H1 (cell line): ENCODE measurements at regions not wholly inside any gene's neighbourhood (a gene's known extent, or its start where the extent isn't known, plus 50 kb on each side); places are given as distances from the start of the nearest gene placed in this dataset.

Experiments
- CTCF ChIA-PET: fragments of 300-600 bp; sonication (Branson Sonifier 250); formaldehyde crosslinking; loops from one replicate; lab custom pipeline; 2021; ENCODE audit not compliant: partially characterized antibody; lab: Charles Lee
- POLR2A ChIA-PET: fragments of 300-600 bp; sonication (Branson Sonifier 250); formaldehyde crosslinking; loops from one replicate; lab custom pipeline; 2021; ENCODE audit warnings: inconsistent platforms; ENCODE audit not compliant: partially characterized antibody; lab: Charles Lee
- DNase-seq, 2 experiments: peaks; one replicate each; pipeline versions ENCODE4 v3.0.0 to v3.0.0-alpha.2; 2010 to 2022; ENCODE audit warnings: low spot score in 2 of 2, low read depth in 1 of 2, mixed read lengths in 1 of 2
- FAIRE-seq: peaks from 2 replicates; lab custom pipeline; 2011; peaks lifted over from hg19 to GRCh38; lab: Jason Lieb, UNC
- H2AFZ ChIP-seq: 2 replicates; pipeline ENCODE4 v1.8.1; 2012; ENCODE audit warnings: low read length, inconsistent platforms
- H2AK5ac ChIP-seq: 2 replicates; pipeline ENCODE4 v1.6.1; 2013; ENCODE audit warnings: low read depth, low read length
- H2BK120ac ChIP-seq: replicated peaks from 2 replicates; pipeline ENCODE3; 2013; ENCODE audit warnings: low read depth, low read length, inconsistent platforms
- H2BK12ac ChIP-seq: 2 replicates; pipeline ENCODE4 v1.6.1; 2013; ENCODE audit warnings: low read depth, low read length
- H2BK15ac ChIP-seq: 2 replicates; pipeline ENCODE4 v1.6.1; 2013; ENCODE audit warnings: low read length
- H2BK20ac ChIP-seq: 2 replicates; pipeline ENCODE4 v1.6.1; 2013; ENCODE audit warnings: low read length
- H2BK5ac ChIP-seq: 2 replicates; pipeline ENCODE4 v1.6.1; 2013; ENCODE audit warnings: low read depth, low read length
- H3K14ac ChIP-seq: 2 replicates; pipeline ENCODE4 v1.6.1; 2013; ENCODE audit warnings: inconsistent platforms; ENCODE audit not compliant: insufficient read length
- H3K18ac ChIP-seq: 2 replicates; pipeline ENCODE4 v1.6.1; 2013; ENCODE audit warnings: low read length; ENCODE audit errors: extremely low read depth
- H3K23ac ChIP-seq: 2 replicates; pipeline ENCODE4 v1.6.1; 2013; ENCODE audit warnings: inconsistent platforms; ENCODE audit not compliant: insufficient read length
- H3K23me2 ChIP-seq: 2 replicates; pipeline ENCODE4 v1.6.1; 2013; ENCODE audit warnings: low read depth, low read length
- H3K27ac ChIP-seq: 2 replicates; pipeline ENCODE4 v1.6.1; 2011; ENCODE audit warnings: low read depth, low read length, inconsistent platforms
- H3K27me3 ChIP-seq, 4 experiments: replicated peaks in 1 of 4; 1 replicate in 1 of 4; 2 replicates in 3 of 4; pipeline versions ENCODE4 v1.6.1 to v1.8.1; 2011 to 2013; ENCODE audit warnings: low read length in 3 of 4, mild to moderate bottlenecking in 3 of 4, inconsistent platforms in 2 of 4, mixed read lengths in 2 of 4, moderate library complexity in 1 of 4; ENCODE audit not compliant: control insufficient read depth in 3 of 4, insufficient read depth in 3 of 4; ENCODE audit errors: extremely low read depth in 1 of 4
- H3K36me3 ChIP-seq, 4 experiments: 2 replicates each; pipeline versions ENCODE4 v1.6.1 to v1.8.1; 2011 to 2013; ENCODE audit warnings: mild to moderate bottlenecking in 4 of 4, low read length in 3 of 4, moderate library complexity in 2 of 4, control low read depth in 1 of 4, inconsistent platforms in 1 of 4; ENCODE audit not compliant: insufficient read depth in 4 of 4, control insufficient read depth in 2 of 4
- H3K4ac ChIP-seq: replicated peaks from 2 replicates; pipeline ENCODE3; 2013; ENCODE audit warnings: low read length, low read depth, mixed read lengths, inconsistent platforms; ENCODE audit not compliant: insufficient read length
- H3K4me1 ChIP-seq, 4 experiments: replicated peaks in 1 of 4; 1 replicate in 1 of 4; 2 replicates in 3 of 4; pipeline versions ENCODE4 v1.6.1 to v1.8.1; 2011 to 2013; ENCODE audit warnings: low read length in 3 of 4, inconsistent platforms in 2 of 4, mixed read lengths in 1 of 4; ENCODE audit not compliant: insufficient read depth in 4 of 4, control insufficient read depth in 3 of 4
- H3K4me2 ChIP-seq, 2 experiments: 2 replicates each; pipeline versions ENCODE4 v1.6.1 to v1.8.1; 2011 to 2013; ENCODE audit warnings: low read depth in 2 of 2, low read length in 2 of 2, control low read depth in 1 of 2, inconsistent platforms in 1 of 2, mild to moderate bottlenecking in 1 of 2; ENCODE audit not compliant: insufficient read depth in 1 of 2
- H3K4me3 ChIP-seq, 4 experiments: fragments of 200-600, 300-600 bp in 1 of 4; sonication (generic), shearing (Covaris generic), sonication (Bioruptor Twin) in 1 of 4; 2 replicates each; pipeline versions ENCODE4 v1.5.1 to v1.8.1; 2011 to 2016; ENCODE audit warnings: low read length in 4 of 4, low read depth in 3 of 4, control low read depth in 2 of 4, inconsistent platforms in 2 of 4, mild to moderate bottlenecking in 2 of 4, mixed read lengths in 1 of 4, moderate library complexity in 1 of 4; ENCODE audit not compliant: insufficient read depth in 2 of 4; ENCODE audit errors: extremely low read depth in 1 of 4
- H3K56ac ChIP-seq: replicated peaks from 2 replicates; pipeline ENCODE3; 2013; ENCODE audit warnings: low read depth, mild to moderate bottlenecking, mixed read lengths, low read length, inconsistent platforms; ENCODE audit not compliant: insufficient read length
- H3K79me1 ChIP-seq: 2 replicates; pipeline ENCODE4 v1.6.1; 2013; ENCODE audit warnings: low read depth, low read length, control low read depth
- H3K79me2 ChIP-seq, 2 experiments: 2 replicates each; pipeline versions ENCODE4 v1.6.1 to v1.8.1; 2012 to 2013; ENCODE audit warnings: low read length in 2 of 2, mild to moderate bottlenecking in 2 of 2, inconsistent platforms in 1 of 2; ENCODE audit not compliant: insufficient read depth in 2 of 2, control insufficient read depth in 1 of 2
- H3K9ac ChIP-seq, 4 experiments: replicated peaks in 1 of 4; 1 replicate in 1 of 4; 2 replicates in 3 of 4; pipeline versions ENCODE4 v1.6.1 to v1.8.1; 2011 to 2013; ENCODE audit warnings: low read depth in 3 of 4, low read length in 3 of 4, control low read depth in 2 of 4, mild to moderate bottlenecking in 2 of 4, moderate library complexity in 2 of 4, inconsistent platforms in 1 of 4; ENCODE audit errors: extremely low read depth in 1 of 4
- H3K9me3 ChIP-seq, 2 experiments: 2 replicates each; pipeline versions ENCODE4 v1.6.1 to v1.8.1; 2012 to 2013; ENCODE audit warnings: mild to moderate bottlenecking in 2 of 2, moderate library complexity in 2 of 2, control low read depth in 1 of 2, inconsistent platforms in 1 of 2, low read depth in 1 of 2, low read length in 1 of 2, mixed read lengths in 1 of 2; ENCODE audit not compliant: insufficient read depth in 2 of 2
- H4K20me1 ChIP-seq, 2 experiments: replicated peaks in 1 of 2; 2 replicates each; pipeline versions ENCODE3 to v1.8.1; 2011 to 2013; ENCODE audit warnings: inconsistent platforms in 2 of 2, low read length in 2 of 2, mild to moderate bottlenecking in 1 of 2; ENCODE audit not compliant: insufficient read depth in 2 of 2, control insufficient read depth in 1 of 2
- H4K5ac ChIP-seq: 2 replicates; pipeline ENCODE4 v1.6.1; 2013; ENCODE audit warnings: low read length, low read depth, mixed read lengths, inconsistent platforms; ENCODE audit not compliant: insufficient read length
- H4K8ac ChIP-seq: 2 replicates; pipeline ENCODE4 v1.8.0; 2013; ENCODE audit warnings: mild to moderate bottlenecking, moderate library complexity, low read length, inconsistent platforms; ENCODE audit not compliant: insufficient read depth; ENCODE audit errors: extremely low read depth
- H4K91ac ChIP-seq: replicated peaks from 2 replicates; pipeline ENCODE3; 2013; ENCODE audit warnings: low read length, mixed read lengths, inconsistent platforms; ENCODE audit not compliant: insufficient read length
- KDM4A ChIP-seq: IDR thresholded peaks from one replicate; pipeline ENCODE4 v1.7.1; 2012; ENCODE audit warnings: low read depth, mild to moderate bottlenecking, moderate library complexity, low read length, inconsistent platforms; ENCODE audit not compliant: severe bottlenecking
- NRF1 ChIP-seq: IDR thresholded peaks from 2 replicates; pipeline ENCODE4 v1.6.1; 2011; ENCODE audit warnings: mild to moderate bottlenecking, low read depth, low read length, improper control_type of control experiment
- SRF ChIP-seq: IDR thresholded peaks from 2 replicates; pipeline ENCODE4 v1.6.1; 2011; ENCODE audit warnings: mild to moderate bottlenecking, low read depth, low read length, moderate library complexity
- USF2 ChIP-seq: IDR thresholded peaks from 2 replicates; pipeline ENCODE4 v1.6.1; 2011; ENCODE audit warnings: low read length, improper control_type of control experiment
- WGBS, 2 experiments: shearing (Covaris generic) in 1 of 2; methylation state at CpG; one replicate each; pipeline versions ENCODE4 v1.1.6 to v1.1.7; 2013 to 2015; ENCODE audit warnings: low lambda C conversion rate in 2 of 2, mixed read lengths in 2 of 2, inconsistent platforms in 1 of 2, low coverage in 1 of 2, missing lambda C conversion rate in 1 of 2; ENCODE audit not compliant: insufficient replicate concordance in 2 of 2, insufficient coverage in 1 of 2, insufficient read length in 1 of 2; ENCODE audit errors: extremely low coverage in 1 of 2, missing lambda C conversion rate in 1 of 2; 5-methylcytosine and 5-hydroxymethylcytosine counted together

- Histone ChIP-seq H4K91ac (no peak overlapping the region), H4K5ac (no peak overlapping the region), H3K79me2 (no peaks in the 10 kb centered on the region), H4K8ac (no peak overlapping the region), H3K4me3 (no peak overlapping the region), H2BK12ac (no peak overlapping the region), H3K14ac (no peak overlapping the region), H3K56ac (no peak overlapping the region), H3K27me3 (no peaks in the 10 kb centered on the region), H3K4ac (no peak overlapping the region), H3K23me2 (no peaks in the 10 kb centered on the region), H2BK5ac (no peak overlapping the region), H3K9ac (no peak overlapping the region), H3K9me3 (no peaks in the 10 kb centered on the region), H3K4me2 (no peak overlapping the region), H3K4me1 (no peaks in the 10 kb centered on the region), H2BK20ac (no peak overlapping the region), H2BK15ac (no peak overlapping the region), H3K18ac (no peak overlapping the region), H3K79me1 (no peaks in the 10 kb centered on the region), H2AFZ (no peak overlapping the region), H2BK120ac (no peak overlapping the region), H4K20me1 (no peaks in the 10 kb centered on the region), H2AK5ac (no peak overlapping the region), H3K36me3 (no peaks in the 10 kb centered on the region; a peak in 1 of 8 replicates), H3K27ac (no peak overlapping the region), H3K23ac (no peak overlapping the region)
- ChIA-PET CTCF (no interaction called here), POLR2A (no interaction called here)
- FAIRE-seq = no peak
- WGBS, 2 experiments = 88% methylated on average over 3 of the region's 3 CpGs; no CpG with 5 or more reads in 1 of the 2 experiments
- DNase-seq = no peak
- TF ChIP-seq NRF1 = no peak
- no peak for TF ChIP-seq USF2
- TF ChIP-seq KDM4A = no peak
- TF ChIP-seq SRF = no peak
Observed at GRCh38 chr2:139378373-139378772, 598.2 kb upstream of the NXPH2 start.
